GM21619 (cell line): ENCODE measurements at regions not wholly inside any gene's neighbourhood (a gene's known extent, or its start where the extent isn't known, plus 50 kb on each side); places are given as distances from the start of the nearest gene placed in this dataset.
A peak's percentile ranks its signal among the peaks of the same experiment; 100 is the strongest.

ENCODE experiments used
- ATAC-seq: cut with Tn5 transposase; IDR thresholded peaks from one replicate; pipeline ENCODE4 v1.9.1; 2021; ENCODE audit not compliant: unreplicated experiment

GRCh38 chr6:112710710-112711109 is 363.6 kb downstream of the RFPL4B start:
- no peak for ATAC-seq

GRCh38 chr6:112713402-112713801 is 366.3 kb downstream of the RFPL4B start:
- no peak for ATAC-seq

- no peak for ATAC-seq
Measured at GRCh38 chr6:112717401-112717800, 370.3 kb downstream of the RFPL4B start.

- no peak for ATAC-seq
Measured at GRCh38 chr6:112717856-112718255, 370.7 kb downstream of the RFPL4B start.

GRCh38 chr6:112725541-112726085 is 378.5 kb downstream of the RFPL4B start:
- ATAC-seq: no peak

- ATAC-seq: no peak
Measured at GRCh38 chr6:112735129-112735528, 388.0 kb downstream of the RFPL4B start.

GRCh38 chr6:112739766-112740165 is 392.6 kb downstream of the RFPL4B start:
- no peak for ATAC-seq

- ATAC-seq: no peak
Measured at GRCh38 chr6:112743323-112743722, 396.2 kb downstream of the RFPL4B start.

GRCh38 chr6:112744827-112745226 is 397.7 kb downstream of the RFPL4B start:
- ATAC-seq: no peak

- no peak for ATAC-seq
Measured at GRCh38 chr6:112745765-112746164, 398.6 kb downstream of the RFPL4B start.

GRCh38 chr6:112749673-112750072 is 402.5 kb downstream of the RFPL4B start:
- no peak for ATAC-seq

GRCh38 chr6:112752305-112752704 is 405.2 kb downstream of the RFPL4B start:
- ATAC-seq: no peak

GRCh38 chr6:112752791-112753190 is 405.7 kb downstream of the RFPL4B start:
- ATAC-seq: no peak

GRCh38 chr6:112760831-112761230 is 413.7 kb downstream of the RFPL4B start:
- no peak for ATAC-seq

- ATAC-seq: no peak
Measured at GRCh38 chr6:112761740-112762139, 414.6 kb downstream of the RFPL4B start.

- ATAC-seq: no peak
Measured at GRCh38 chr6:112764377-112764776, 417.2 kb downstream of the RFPL4B start.

GRCh38 chr6:112770308-112770707 is 423.2 kb downstream of the RFPL4B start:
- no peak for ATAC-seq

- ATAC-seq: no peak
Measured at GRCh38 chr6:112773187-112773586, 426.1 kb downstream of the RFPL4B start.

- no peak for ATAC-seq
Measured at GRCh38 chr6:112774319-112774718, 427.2 kb downstream of the RFPL4B start.

- ATAC-seq: peak; percentile 95
Measured at GRCh38 chr6:112780498-112781096, 433.5 kb downstream of the RFPL4B start.

- ATAC-seq: no peak
Measured at GRCh38 chr6:112781241-112781640, 434.1 kb downstream of the RFPL4B start.

- no peak for ATAC-seq
Measured at GRCh38 chr6:112785408-112785807, 438.3 kb downstream of the RFPL4B start.

GRCh38 chr6:112786801-112787200 is 439.7 kb downstream of the RFPL4B start:
- ATAC-seq: no peak
